K562 (cell line): ENCODE measurements at regions not wholly inside any gene's neighbourhood (a gene's known extent, or its start where the extent isn't known, plus 50 kb on each side); places are given as distances from the start of the nearest gene placed in this dataset.

Experiments used
- ATAC-seq: fragments of 200-7000 bp; cut with Tn5 transposase; 3 replicates; pipeline ENCODE4 v1.9.1; 2020; ENCODE audit warnings: moderate library complexity
- BruUV-seq: library from RNA; stranded (reverse); fragments of 400-500 nt; replicated peaks from 2 replicates; lab custom pipeline; 2021; lab: Mats Ljungman, UMichigan
- CTCF ChIA-PET: fragments of 300-600 bp; formaldehyde crosslinking; extraction: SDS; loops from one replicate; lab custom pipeline; 2021; ENCODE audit warnings: low intra/inter-chr PET ratio; lab: Yijun Ruan, JAX
- POLR2A ChIA-PET: fragments of 300-600, 350-650 bp; sonication (Branson Sonifier 250); formaldehyde crosslinking; extraction: SDS; loops from one replicate; lab custom pipeline; 2021; ENCODE audit warnings: antibody characterized with exemption, inconsistent platforms; lab: Yijun Ruan, JAX
- DNase-seq, 4 experiments: peaks; one replicate each; pipeline versions ENCODE4 v3.0.0 to v3.0.0-alpha.2; 2011 to 2018; ENCODE audit warnings: low spot score in 3 of 4, mixed read lengths in 3 of 4; ENCODE audit errors: extremely low read depth in 1 of 4
- FAIRE-seq: peaks from 2 replicates; lab custom pipeline; 2011; peaks lifted over from hg19 to GRCh38; lab: Jason Lieb, UNC
- H2AFZ ChIP-seq: 2 replicates; pipeline ENCODE4 v1.6.0; 2011; ENCODE audit warnings: low read depth, low read length, control low read depth, inconsistent platforms
- H3K27ac ChIP-seq: fragments of 200-600 bp; 3 replicates; pipeline ENCODE4 v1.8.0; 2011; ENCODE audit warnings: low read depth, mild to moderate bottlenecking, control low read depth, inconsistent platforms, low read length, moderate library complexity, mixed read lengths; ENCODE audit errors: extremely low read depth
- H3K27me3 ChIP-seq, 2 experiments: fragments of 300-600 bp in 1 of 2; 2 replicates in 1 of 2; 3 replicates in 1 of 2; pipeline versions ENCODE4 v1.6.0 to v1.8.0; 2011; ENCODE audit warnings: inconsistent platforms in 2 of 2, low read length in 2 of 2, mild to moderate bottlenecking in 1 of 2, mixed read lengths in 1 of 2, moderate library complexity in 1 of 2; ENCODE audit not compliant: control insufficient read depth in 2 of 2, insufficient read depth in 2 of 2
- H3K36me3 ChIP-seq: fragments of 300-600 bp; 3 replicates; pipeline ENCODE4 v1.8.0; 2011; ENCODE audit warnings: mild to moderate bottlenecking, low read length, inconsistent platforms; ENCODE audit not compliant: control insufficient read depth, insufficient read depth
- H3K4me1 ChIP-seq, 2 experiments: fragments of 200-600 bp in 1 of 2; replicated peaks in 1 of 2; 2 replicates in 1 of 2; 3 replicates in 1 of 2; pipeline versions ENCODE4 v1.5.1 to v1.8.0; 2011; ENCODE audit warnings: inconsistent platforms in 2 of 2, low read length in 2 of 2, mild to moderate bottlenecking in 1 of 2, mixed read lengths in 1 of 2, moderate library complexity in 1 of 2; ENCODE audit not compliant: control insufficient read depth in 2 of 2, insufficient read depth in 2 of 2
- H3K4me2 ChIP-seq: 2 replicates; pipeline ENCODE4 v1.6.1; 2011; ENCODE audit warnings: low read length, control low read depth, inconsistent platforms, mixed read lengths; ENCODE audit not compliant: insufficient read depth
- H3K4me3 ChIP-seq: fragments of 200-600 bp; sonication (generic), shearing (Covaris generic); 2 replicates; pipeline ENCODE4 v1.5.1; 2016; ENCODE audit warnings: control low read depth, inconsistent platforms
- H3K79me2 ChIP-seq: fragments of 200-600 bp; 3 replicates; pipeline ENCODE4 v1.8.0; 2011; ENCODE audit warnings: low read length, inconsistent platforms; ENCODE audit not compliant: control insufficient read depth, insufficient read depth
- H3K9ac ChIP-seq, 2 experiments: 2 replicates each; pipeline versions ENCODE4 v1.6.0 to v1.6.1; 2011; ENCODE audit warnings: low read depth in 2 of 2, low read length in 2 of 2, control low read depth in 1 of 2, inconsistent platforms in 1 of 2, mild to moderate bottlenecking in 1 of 2, mixed read lengths in 1 of 2; ENCODE audit not compliant: insufficient read depth in 1 of 2
- H3K9me1 ChIP-seq: one replicate; pipeline ENCODE4 v1.6.0; 2011; ENCODE audit warnings: inconsistent platforms, mild to moderate bottlenecking, low read length, moderate library complexity; ENCODE audit not compliant: control insufficient read depth, insufficient read depth
- H3K9me3 ChIP-seq: replicated peaks from 2 replicates; pipeline ENCODE4 v1.5.1; 2011; ENCODE audit warnings: low read depth, low read length, inconsistent platforms; ENCODE audit not compliant: control insufficient read depth, insufficient read depth
- H4K20me1 ChIP-seq: replicated peaks from 2 replicates; pipeline ENCODE4 v1.6.1; 2011; ENCODE audit warnings: low read length, inconsistent platforms, mixed read lengths; ENCODE audit not compliant: control insufficient read depth, insufficient read depth
- AFF4 ChIP-seq: sonication (generic); formaldehyde crosslinking; IDR thresholded peaks from 2 replicates; pipeline ENCODE4 v1.8.0; 2023; ENCODE audit warnings: mild to moderate bottlenecking, missing genetic modification reagents
- OTX1 ChIP-seq: fragments of 450-650 bp; formaldehyde crosslinking; IDR thresholded peaks from 2 replicates; pipeline ENCODE4 v1.4.0; 2022; ENCODE audit warnings: mild to moderate bottlenecking
- PML ChIP-seq: IDR thresholded peaks from 2 replicates; pipeline ENCODE4 v1.6.1; 2012; ENCODE audit warnings: low read length, inconsistent platforms
- POLR2B ChIP-seq: fragments of 450-650 bp; IDR thresholded peaks from 2 replicates; pipeline ENCODE4 v1.6.1; 2018; ENCODE audit warnings: low read depth; ENCODE audit not compliant: partially characterized antibody
- POLR3A ChIP-seq: IDR thresholded peaks from 2 replicates; pipeline ENCODE4 v1.6.1; 2011; ENCODE audit warnings: borderline replicate concordance, mild to moderate bottlenecking, moderate library complexity; ENCODE audit not compliant: insufficient read length, insufficient read depth; ENCODE audit errors: extremely low read depth
- SAFB2 ChIP-seq: fragments of 200-400 bp; formaldehyde crosslinking; IDR thresholded peaks from 2 replicates; pipeline ENCODE4 v1.6.1; 2018; ENCODE audit warnings: borderline replicate concordance, low read length, low read depth, moderate library complexity; ENCODE audit not compliant: severe bottlenecking
- TRIM25 ChIP-seq: fragments of 450-650 bp; IDR thresholded peaks from 2 replicates; pipeline ENCODE4 v1.7.0; 2016; ENCODE audit warnings: borderline replicate concordance
- ZC3H8 ChIP-seq: fragments of 450-650 bp; IDR thresholded peaks from 2 replicates; pipeline ENCODE4 v1.6.1; 2017
- ZNF395 ChIP-seq: fragments of 200-800 bp; sonication (Bioruptor generic); IDR thresholded peaks from 2 replicates; pipeline ENCODE4 v1.6.1; 2017; ENCODE audit warnings: missing genetic modification characterization, missing compliant biosample characterization
- WGBS: fragments of 100-300 bp; shearing (Covaris generic); methylation state at CpG from one replicate; pipeline ENCODE4 v1.1.6; 2016; ENCODE audit warnings: low coverage, mixed read lengths; ENCODE audit not compliant: insufficient coverage; ENCODE audit errors: missing lambda C conversion rate; 5-methylcytosine and 5-hydroxymethylcytosine counted together
- in situ Hi-C: fragments of 300-500 bp; cut with MboI; formaldehyde crosslinking; loops from 4 replicates; pipeline ENCODE4 v1.15.0; 2018; ENCODE audit warnings: inconsistent platforms, mixed read lengths
- intact Hi-C: fragments of 100-400 bp; cut with micrococcal nuclease; formaldehyde crosslinking; loops from 2 replicates; pipeline ENCODE4 v1.14.2; 2022
- TF ChIP-seq, protein P1 (sequence below), 2 experiments: fragments of 450-650 bp in 1 of 2; sonication (generic) in 1 of 2; formaldehyde crosslinking in 1 of 2; IDR thresholded peaks in 1 of 2; conservative IDR thresholded peaks in 1 of 2; 2 replicates each; pipeline versions ENCODE4 v1.6.1 to v1.8.1; 2016 to 2023; ENCODE audit warnings: mild to moderate bottlenecking in 2 of 2, moderate library complexity in 2 of 2, inconsistent platforms in 1 of 2, missing genetic modification reagents in 1 of 2

- TF ChIP-seq TRIM25 (no peak), SAFB2 (no peak)
Observed at GRCh38 chr20:57007171-57007540, 259.3 kb downstream of the BMP7 start (continued).

- 3% methylated on average over 3 of the region's 3 CpGs for WGBS
- TF ChIP-seq POLR2B (no peak), PML (no peak), AFF4 (no peak), TRIM25 (no peak), ZNF395 (CRISPR knock-in tag) (no peak), ZC3H8 (no peak), POLR3A (no peak), OTX1 (CRISPR knock-in tag) (no peak)
- TF ChIP-seq, protein P1, sequence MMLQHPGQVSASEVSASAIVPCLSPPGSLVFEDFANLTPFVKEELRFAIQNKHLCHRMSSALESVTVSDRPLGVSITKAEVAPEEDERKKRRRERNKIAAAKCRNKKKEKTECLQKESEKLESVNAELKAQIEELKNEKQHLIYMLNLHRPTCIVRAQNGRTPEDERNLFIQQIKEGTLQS (IDR thresholded peaks at IDR 0.05), result no peak
- TF ChIP-seq, protein P1 (CRISPR knock-in tag; conservative IDR thresholded peaks at IDR 0.05), result no peak
Observed at GRCh38 chr20:57008217-57008616, 258.2 kb downstream of the BMP7 start.

More at GRCh38 chr20:57008217-57008616, 258.2 kb downstream of the BMP7 start:
- no peaks in the 10 kb centered on the region for H3K9me3 ChIP-seq
- no TSS peak for BruUV-seq
- no peak overlapping the region for H3K4me3 ChIP-seq
- H3K36me3 ChIP-seq, result no peaks in the 10 kb centered on the region
- no peaks in the 10 kb centered on the region for H3K9me1 ChIP-seq
- H4K20me1 ChIP-seq, result no peaks in the 10 kb centered on the region
- in situ Hi-C loops, result no loop called here
- no peak overlapping the region for H3K27ac ChIP-seq
- DNase-seq, result no peak
- no peak overlapping the region for H3K4me2 ChIP-seq
- FAIRE-seq, result no peak
- POLR2A ChIA-PET, result no interaction called here
- intact Hi-C loops, result no loop called here
- H2AFZ ChIP-seq, result no peak overlapping the region
- H3K4me1 ChIP-seq, result no peaks in the 10 kb centered on the region
- ATAC-seq, result no peak
- no peaks in the 10 kb centered on the region for H3K79me2 ChIP-seq
- no peak overlapping the region for H3K9ac ChIP-seq
- peaks cover 4 to 23% of the 10 kb centered on the region in 2 experiments; a peak in 4 of 5 replicates for H3K27me3 ChIP-seq
- CTCF ChIA-PET, result no interaction called here
